ENCODE measurements at regions not wholly inside any gene's neighbourhood (a gene's known extent, or its start where the extent isn't known, plus 50 kb on each side); places are given as distances from the start of the nearest gene placed in this dataset.

DNA sequence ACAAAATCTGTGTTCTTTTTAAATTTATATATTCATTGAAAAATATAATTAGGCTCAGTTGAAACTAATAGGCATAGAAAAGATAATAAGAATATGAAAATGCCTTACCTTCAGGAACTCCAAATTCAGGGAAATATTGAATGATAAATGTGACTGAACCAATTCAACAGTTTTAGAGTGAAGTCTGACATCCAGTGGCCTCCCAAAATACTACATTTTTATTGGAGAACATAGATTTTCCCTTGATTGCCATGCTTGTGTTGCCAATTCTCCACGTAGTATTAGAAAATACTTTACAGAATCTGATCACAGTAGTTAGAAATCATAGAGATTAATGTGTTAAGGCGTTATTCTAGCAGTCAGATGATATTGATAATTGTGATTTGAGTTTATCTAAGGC lies 1246.7 kb downstream of the GATA3 start:
- H2AK5ac ChIP-seq (ENCODE audit: low read length): no peak overlapping the region
- no CpG with 5 or more reads among the region's 2 CpGs for WGBS (ENCODE audit: extremely low coverage, insufficient coverage, low lambda C conversion rate)
- no peak overlapping the region for H3K4me3 ChIP-seq (ENCODE audit: low read length)
- no peak for DNase-seq
- H3K4me2 ChIP-seq (ENCODE audit: low read length): no peak overlapping the region
- no peaks in the 10 kb centered on the region for H3K79me2 ChIP-seq (ENCODE audit: control insufficient read depth, insufficient read depth, low read length)
- no peaks in the 10 kb centered on the region for H3K4me1 ChIP-seq (ENCODE audit: control insufficient read depth, low read depth, low read length)
- H3K23ac ChIP-seq (ENCODE audit: low read length): no peak overlapping the region
- H2BK120ac ChIP-seq (ENCODE audit: low read depth, low read length): no peak overlapping the region
- H3K79me1 ChIP-seq (ENCODE audit: low read length): no peaks in the 10 kb centered on the region
- no peak overlapping the region for H2BK5ac ChIP-seq (ENCODE audit: low read length)
- H4K8ac ChIP-seq (ENCODE audit: low read depth, low read length): no peak overlapping the region
- no peak overlapping the region for H3K9ac ChIP-seq (ENCODE audit: low read length)
- H3K18ac ChIP-seq (ENCODE audit: low read length): no peak overlapping the region
- no peaks in the 10 kb centered on the region for H3K27me3 ChIP-seq (ENCODE audit: insufficient read depth, low read length, poor library complexity)
- H2BK15ac ChIP-seq (replicated peaks; ENCODE audit: low read depth): no peak overlapping the region
- no peak overlapping the region for H3K27ac ChIP-seq (ENCODE audit: low read depth, low read length)
- no peaks in the 10 kb centered on the region for H3K36me3 ChIP-seq (ENCODE audit: control insufficient read depth, insufficient read depth, low read length)
- H3K56ac ChIP-seq (ENCODE audit: low read length): no peak overlapping the region
- H3K4ac ChIP-seq (ENCODE audit: low read depth, low read length): no peak overlapping the region
- no peak overlapping the region for H4K5ac ChIP-seq (ENCODE audit: low read length)

DNA sequence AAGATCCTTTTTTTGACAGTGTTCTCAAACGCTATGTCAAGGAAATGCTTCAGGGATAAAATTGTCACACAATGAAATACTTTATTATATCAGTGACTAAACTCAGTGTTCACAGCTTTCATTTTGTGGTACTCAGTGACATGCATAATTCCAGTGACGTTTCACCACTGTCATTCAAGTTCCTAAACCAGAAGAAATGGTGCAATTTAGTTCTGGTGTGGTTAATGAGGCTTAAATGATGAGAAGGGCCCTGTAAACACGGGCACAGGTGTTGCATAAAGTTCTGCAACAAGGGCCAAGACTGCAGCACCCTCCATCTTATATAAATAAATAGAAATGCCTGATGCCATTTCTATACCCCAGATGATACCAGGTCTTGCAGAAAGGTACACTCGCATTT lies 1247.1 kb downstream of the GATA3 start:
- no peaks in the 10 kb centered on the region for H3K79me2 ChIP-seq (ENCODE audit: control insufficient read depth, insufficient read depth, low read length)
- no peak overlapping the region for H3K23ac ChIP-seq (ENCODE audit: low read length)
- no peak overlapping the region for H2AK5ac ChIP-seq (ENCODE audit: low read length)
- H3K4me2 ChIP-seq (ENCODE audit: low read length): no peak overlapping the region
- no peaks in the 10 kb centered on the region for H3K36me3 ChIP-seq (ENCODE audit: control insufficient read depth, insufficient read depth, low read length)
- H3K27ac ChIP-seq (ENCODE audit: low read depth, low read length): no peak overlapping the region
- H3K4me3 ChIP-seq (ENCODE audit: low read length): no peak overlapping the region
- H3K27me3 ChIP-seq (ENCODE audit: insufficient read depth, low read length, poor library complexity): no peaks in the 10 kb centered on the region
- H2BK15ac ChIP-seq (replicated peaks; ENCODE audit: low read depth): no peak overlapping the region
- no peak overlapping the region for H2BK5ac ChIP-seq (ENCODE audit: low read length)
- no peak overlapping the region for H3K56ac ChIP-seq (ENCODE audit: low read length)
- H3K9ac ChIP-seq (ENCODE audit: low read length): no peak overlapping the region
- H3K4me1 ChIP-seq (ENCODE audit: control insufficient read depth, low read depth, low read length): no peaks in the 10 kb centered on the region
- no peak overlapping the region for H2BK120ac ChIP-seq (ENCODE audit: low read depth, low read length)
- H3K4ac ChIP-seq (ENCODE audit: low read depth, low read length): no peak overlapping the region
- no peaks in the 10 kb centered on the region for H3K79me1 ChIP-seq (ENCODE audit: low read length)
- H3K18ac ChIP-seq (ENCODE audit: low read length): no peak overlapping the region
- no peak overlapping the region for H4K5ac ChIP-seq (ENCODE audit: low read length)
- H4K8ac ChIP-seq (ENCODE audit: low read depth, low read length): no peak overlapping the region
- no peak for DNase-seq
- no CpG with 5 or more reads among the region's 4 CpGs for WGBS (ENCODE audit: extremely low coverage, insufficient coverage, low lambda C conversion rate)

DNA sequence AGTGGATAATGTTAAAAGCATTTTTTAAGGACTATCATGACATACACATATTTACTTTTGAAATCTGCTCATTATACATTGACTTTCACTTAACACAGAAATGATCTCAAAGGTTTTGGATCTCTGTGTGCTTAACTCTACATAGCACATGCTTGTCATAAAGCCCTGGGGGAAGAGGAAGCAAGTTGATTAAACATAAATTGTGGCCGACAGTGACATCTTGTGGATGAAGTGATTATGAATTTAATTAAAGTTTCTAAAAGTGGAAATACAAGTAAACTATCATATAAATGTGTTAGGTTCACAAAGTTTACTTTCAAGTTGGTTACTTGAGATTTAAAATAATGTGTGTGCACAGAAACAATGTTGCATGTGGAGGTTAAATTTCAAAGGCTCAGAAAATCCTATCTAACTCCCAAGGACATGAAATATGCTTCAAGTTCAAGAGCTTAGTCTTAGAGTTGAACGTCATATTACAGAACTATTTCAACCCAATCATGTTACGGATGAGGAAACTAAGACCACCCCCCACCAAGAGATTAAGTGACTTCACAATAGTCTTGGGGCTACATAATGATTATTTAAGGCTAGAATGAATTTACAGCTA lies 1247.8 kb downstream of the GATA3 start:
- H3K23ac ChIP-seq (ENCODE audit: low read length): no peak overlapping the region
- no peak overlapping the region for H2BK5ac ChIP-seq (ENCODE audit: low read length)
- no peaks in the 10 kb centered on the region for H3K79me2 ChIP-seq (ENCODE audit: control insufficient read depth, insufficient read depth, low read length)
- WGBS (ENCODE audit: extremely low coverage, insufficient coverage, low lambda C conversion rate): no CpG with 5 or more reads among the region's 3 CpGs
- H2BK120ac ChIP-seq (ENCODE audit: low read depth, low read length): no peak overlapping the region
- no peak overlapping the region for H4K5ac ChIP-seq (ENCODE audit: low read length)
- no peak overlapping the region for H3K4me2 ChIP-seq (ENCODE audit: low read length)
- H3K56ac ChIP-seq (ENCODE audit: low read length): no peak overlapping the region
- DNase-seq: peak; percentile 62
- no peaks in the 10 kb centered on the region for H3K4me1 ChIP-seq (ENCODE audit: control insufficient read depth, low read depth, low read length)
- H3K27ac ChIP-seq (ENCODE audit: low read depth, low read length): no peak overlapping the region
- no peaks in the 10 kb centered on the region for H3K36me3 ChIP-seq (ENCODE audit: control insufficient read depth, insufficient read depth, low read length)
- H3K4me3 ChIP-seq (ENCODE audit: low read length): no peak overlapping the region
- no peaks in the 10 kb centered on the region for H3K79me1 ChIP-seq (ENCODE audit: low read length)
- H2AK5ac ChIP-seq (ENCODE audit: low read length): no peak overlapping the region
- H3K18ac ChIP-seq (ENCODE audit: low read length): no peak overlapping the region
- H2BK15ac ChIP-seq (replicated peaks; ENCODE audit: low read depth): no peak overlapping the region
- H4K8ac ChIP-seq (ENCODE audit: low read depth, low read length): no peak overlapping the region
- no peaks in the 10 kb centered on the region for H3K27me3 ChIP-seq (ENCODE audit: insufficient read depth, low read length, poor library complexity)
- H3K9ac ChIP-seq (ENCODE audit: low read length): no peak overlapping the region
- H3K4ac ChIP-seq (ENCODE audit: low read depth, low read length): no peak overlapping the region

- WGBS (ENCODE audit: extremely low coverage, insufficient coverage, low lambda C conversion rate): no CpG with 5 or more reads among the region's 6 CpGs
- Histone ChIP-seq H2BK15ac (replicated peaks; ENCODE audit: low read depth) (no peak overlapping the region), H4K8ac (ENCODE audit: low read depth, low read length) (no peak overlapping the region), H3K79me1 (ENCODE audit: low read length) (no peaks in the 10 kb centered on the region), H3K56ac (ENCODE audit: low read length) (no peak overlapping the region), H3K4ac (ENCODE audit: low read depth, low read length) (no peak overlapping the region), H3K18ac (ENCODE audit: low read length) (no peak overlapping the region), H4K5ac (ENCODE audit: low read length) (no peak overlapping the region), H3K36me3 (ENCODE audit: control insufficient read depth, insufficient read depth, low read length) (no peaks in the 10 kb centered on the region), H3K79me2 (ENCODE audit: control insufficient read depth, insufficient read depth, low read length) (no peaks in the 10 kb centered on the region), H2BK120ac (ENCODE audit: low read depth, low read length) (no peak overlapping the region), H3K9ac (ENCODE audit: low read length) (no peak overlapping the region), H3K27ac (ENCODE audit: low read depth, low read length) (no peak overlapping the region), H3K4me2 (ENCODE audit: low read length) (no peak overlapping the region), H3K4me1 (ENCODE audit: control insufficient read depth, low read depth, low read length) (no peaks in the 10 kb centered on the region), H3K4me3 (ENCODE audit: low read length) (no peak overlapping the region), H3K27me3 (ENCODE audit: insufficient read depth, low read length, poor library complexity) (no peaks in the 10 kb centered on the region), H2BK5ac (ENCODE audit: low read length) (no peak overlapping the region), H2AK5ac (ENCODE audit: low read length) (no peak overlapping the region), H3K23ac (ENCODE audit: low read length) (no peak overlapping the region)
- DNase-seq: peak; percentile 31
Measured at GRCh38 chr10:9305018-9305655, 1250.6 kb downstream of the GATA3 start.

- no peaks in the 10 kb centered on the region for H3K36me3 ChIP-seq (ENCODE audit: control insufficient read depth, insufficient read depth, low read length)
- no peaks in the 10 kb centered on the region for H3K27me3 ChIP-seq (ENCODE audit: insufficient read depth, low read length, poor library complexity)
- peak overlapping the region; percentile 81 for H4K8ac ChIP-seq (ENCODE audit: low read depth, low read length)
- H3K27ac ChIP-seq (ENCODE audit: low read depth, low read length): no peak overlapping the region
- H3K9ac ChIP-seq (ENCODE audit: low read length): no peak overlapping the region
- H4K5ac ChIP-seq (ENCODE audit: low read length): no peak overlapping the region
- H3K4me3 ChIP-seq (ENCODE audit: low read length): no peak overlapping the region
- H2AK5ac ChIP-seq (ENCODE audit: low read length): no peak overlapping the region
- no peak overlapping the region for H2BK15ac ChIP-seq (replicated peaks; ENCODE audit: low read depth)
- no peak overlapping the region for H3K4ac ChIP-seq (ENCODE audit: low read depth, low read length)
- WGBS (ENCODE audit: extremely low coverage, insufficient coverage, low lambda C conversion rate): no CpG with 5 or more reads among the region's 4 CpGs
- H3K4me1 ChIP-seq (ENCODE audit: control insufficient read depth, low read depth, low read length): no peaks in the 10 kb centered on the region
- H3K79me1 ChIP-seq (ENCODE audit: low read length): no peaks in the 10 kb centered on the region
- no peak overlapping the region for H3K4me2 ChIP-seq (ENCODE audit: low read length)
- H3K79me2 ChIP-seq (ENCODE audit: control insufficient read depth, insufficient read depth, low read length): no peaks in the 10 kb centered on the region
- no peak overlapping the region for H2BK120ac ChIP-seq (ENCODE audit: low read depth, low read length)
- no peak for DNase-seq
- no peak overlapping the region for H2BK5ac ChIP-seq (ENCODE audit: low read length)
- no peak overlapping the region for H3K23ac ChIP-seq (ENCODE audit: low read length)
- H3K18ac ChIP-seq (ENCODE audit: low read length): no peak overlapping the region
- no peak overlapping the region for H3K56ac ChIP-seq (ENCODE audit: low read length)
Measured at GRCh38 chr10:9311702-9312499, 1257.4 kb downstream of the GATA3 start.

Measured in mesendoderm (in vitro differentiated cells).